ENCODE measurements at regions not wholly inside any gene's neighbourhood (a gene's known extent, or its start where the extent isn't known, plus 50 kb on each side); places are given as distances from the start of the nearest gene placed in this dataset.

GRCh38 chrX:131764216-131764615, 220.3 kb downstream of the OR13H1 start:
- no peak for DNase-seq (ENCODE audit: extremely low read depth, low read depth)

- no peak for DNase-seq (ENCODE audit: extremely low read depth, low read depth)
Measured at GRCh38 chrX:131778269-131779218, 234.7 kb downstream of the OR13H1 start.

GRCh38 chrX:131779306-131779705, 235.4 kb downstream of the OR13H1 start:
- no peak for DNase-seq (ENCODE audit: extremely low read depth, low read depth)

- DNase-seq (ENCODE audit: extremely low read depth, low read depth) = no peak
Measured at GRCh38 chrX:131779741-131780140, 235.9 kb downstream of the OR13H1 start.

GRCh38 chrX:131782646-131783045, 238.8 kb downstream of the OR13H1 start:
- DNase-seq (ENCODE audit: extremely low read depth, low read depth) = no peak

GRCh38 chrX:131783555-131784308, 239.4 kb upstream of the STK26 start:
- no peak for DNase-seq (ENCODE audit: extremely low read depth, low read depth)

GRCh38 chrX:131789664-131790063, 233.4 kb upstream of the STK26 start:
- DNase-seq (ENCODE audit: extremely low read depth, low read depth) = no peak

GRCh38 chrX:131791608-131792355, 231.3 kb upstream of the STK26 start:
- DNase-seq (ENCODE audit: extremely low read depth, low read depth) = peak; percentile 44

GRCh38 chrX:131792356-131792749, 230.7 kb upstream of the STK26 start:
- DNase-seq (ENCODE audit: extremely low read depth, low read depth) = no peak

GRCh38 chrX:131792789-131793462, 230.2 kb upstream of the STK26 start:
- DNase-seq (ENCODE audit: extremely low read depth, low read depth) = no peak

- DNase-seq (ENCODE audit: extremely low read depth, low read depth) = no peak
Measured at GRCh38 chrX:131795442-131796229, 227.5 kb upstream of the STK26 start.

GRCh38 chrX:131801066-131801465, 222.0 kb upstream of the STK26 start:
- DNase-seq (ENCODE audit: extremely low read depth, low read depth) = no peak

GRCh38 chrX:131801911-131802310, 221.2 kb upstream of the STK26 start:
- no peak for DNase-seq (ENCODE audit: extremely low read depth, low read depth)

GRCh38 chrX:131802836-131803626, 220.1 kb upstream of the STK26 start:
- no peak for DNase-seq (ENCODE audit: extremely low read depth, low read depth)

- DNase-seq (ENCODE audit: extremely low read depth, low read depth) = no peak
Measured at GRCh38 chrX:131812847-131813825, 210.0 kb upstream of the STK26 start.

- DNase-seq (ENCODE audit: extremely low read depth, low read depth) = no peak
Measured at GRCh38 chrX:131816551-131817136, 206.5 kb upstream of the STK26 start.

GRCh38 chrX:131818297-131818936, 204.7 kb upstream of the STK26 start:
- DNase-seq (ENCODE audit: extremely low read depth, low read depth) = no peak
